A549 (cell line): ENCODE measurements at regions not wholly inside any gene's neighbourhood (a gene's known extent, or its start where the extent isn't known, plus 50 kb on each side); places are given as distances from the start of the nearest gene placed in this dataset.

Source experiments
- BHLHE40 ChIP-seq: IDR thresholded peaks from 2 replicates; pipeline ENCODE4 v1.6.1; 2012; ENCODE audit warnings: low read depth, low read length, inconsistent platforms
- CTCF ChIP-seq: fragments of >200 bp; sonication (Bioruptor Twin); formaldehyde crosslinking; IDR thresholded peaks from 3 replicates; pipeline ENCODE4 v1.5.1; 2016
- EHF ChIP-seq: fragments of 250-450 bp; sonication (Bioruptor Pico); IDR thresholded peaks from 2 replicates; pipeline ENCODE4 v1.5.0; 2020; ENCODE audit warnings: mild to moderate bottlenecking
- JUN ChIP-seq, 2 experiments: fragments of >200 bp; sonication (Bioruptor Twin); formaldehyde crosslinking; IDR thresholded peaks; 2 replicates in 1 of 2; 3 replicates in 1 of 2; pipeline ENCODE4 v1.6.1; 2016 to 2017
- PHF8 ChIP-seq: fragments of 200-600 bp; sonication (generic); IDR thresholded peaks from 2 replicates; pipeline ENCODE4 v1.6.1; 2016; ENCODE audit warnings: low read depth, mild to moderate bottlenecking, antibody characterized with exemption, moderate library complexity, borderline replicate concordance
- POLR2A ChIP-seq: IDR thresholded peaks from 2 replicates; pipeline ENCODE4 v1.6.1; 2012; ENCODE audit warnings: mild to moderate bottlenecking, low read length
- RARB ChIP-seq: fragments of 250-450 bp; sonication (Bioruptor Pico); IDR thresholded peaks from 2 replicates; pipeline ENCODE4 v1.8.0; 2021; ENCODE audit warnings: mild to moderate bottlenecking, moderate library complexity
- SMC3 ChIP-seq: fragments of >200 bp; sonication (Bioruptor Twin); formaldehyde crosslinking; IDR thresholded peaks from 3 replicates; pipeline ENCODE4 v1.6.1; 2018; ENCODE audit warnings: inconsistent platforms

GRCh38 chr20:8078528-8078914, 53.5 kb upstream of the PLCB1 start:
- TF ChIP-seq CTCF = no peak
- no peak for TF ChIP-seq RARB (CRISPR knock-in tag)
- TF ChIP-seq PHF8 = no peak
- no peak for TF ChIP-seq JUN (IDR thresholded peaks at IDR 0.05)
- no peak for TF ChIP-seq BHLHE40
- TF ChIP-seq SMC3 = no peak
- TF ChIP-seq POLR2A = no peak
- TF ChIP-seq EHF (CRISPR knock-in tag) = no peak
